KBM-7 (cell line): ENCODE measurements at regions not wholly inside any gene's neighbourhood (a gene's known extent, or its start where the extent isn't known, plus 50 kb on each side); places are given as distances from the start of the nearest gene placed in this dataset.
"Not testable (repeated sequence)": the region's sequence is repeated elsewhere in the genome, so short reads cannot be mapped to it uniquely, and the experiment has no call there.

Experiments used
- DNase-seq: peaks from one replicate; pipeline ENCODE4 v3.0.0-alpha.2; 2015
- in situ Hi-C: fragments of 300-500 bp; cut with MboI; formaldehyde crosslinking; loops from 2 replicates; pipeline ENCODE4 v1.14.3; 2020; ENCODE audit warnings: low sequenced_read_pairs, low pct_unique_long_range_greater_than_20kb, mixed read lengths

- in situ Hi-C loops = no loop called here
- DNase-seq = peak; percentile 28
Measured at GRCh38 chrX:142804085-142804484, 221.6 kb upstream of the SPANXN4 start.

DNA sequence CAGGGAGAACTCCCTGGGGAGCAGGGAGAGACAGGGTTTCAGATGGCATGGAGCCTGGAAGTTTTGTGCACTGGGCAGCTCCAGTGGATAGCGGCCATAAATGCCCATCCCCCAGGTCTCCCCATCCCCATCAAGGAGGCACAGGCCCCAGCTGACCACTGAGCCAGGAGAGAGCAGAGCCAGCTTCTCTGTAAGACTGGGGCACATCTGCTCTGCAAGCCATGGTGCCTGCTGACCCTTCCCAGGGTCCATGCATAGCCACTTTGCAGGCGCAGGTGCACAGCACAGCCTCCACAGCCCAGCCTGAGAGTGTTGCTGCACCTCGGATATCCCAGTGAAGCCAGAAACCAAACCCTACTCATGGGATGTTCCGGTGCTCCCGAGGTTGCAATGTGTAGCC lies 206.3 kb upstream of the SPANXN4 start:
- in situ Hi-C loops = no loop called here
- DNase-seq = no peak

- DNase-seq = no peak
- in situ Hi-C loops = no loop called here
Measured at GRCh38 chrX:142828129-142828528, 197.6 kb upstream of the SPANXN4 start.

GRCh38 chrX:142831961-142832530 lies 193.7 kb upstream of the SPANXN4 start:
- no peak for DNase-seq
- in situ Hi-C loops = no loop called here

DNA sequence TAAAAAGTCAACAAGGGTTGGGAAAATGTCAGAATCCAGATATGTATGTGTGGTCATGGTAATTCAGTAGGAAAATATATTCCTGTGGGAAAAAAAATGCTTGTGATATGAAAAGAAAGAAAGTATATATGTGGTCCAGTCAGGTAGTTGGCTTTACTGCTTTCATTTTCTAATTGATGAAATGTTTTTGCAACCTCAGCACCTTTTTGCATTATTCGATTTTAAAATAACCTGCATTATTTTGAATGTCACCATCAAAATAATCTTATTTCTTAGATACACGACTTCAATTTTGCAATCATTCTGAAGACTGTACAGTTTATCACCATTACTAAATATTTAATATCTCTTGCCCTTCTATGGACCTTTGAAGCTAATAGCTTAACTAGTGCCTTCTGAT lies 170.8 kb upstream of the SPANXN4 start:
- in situ Hi-C loops = no loop called here
- DNase-seq = no peak

DNA sequence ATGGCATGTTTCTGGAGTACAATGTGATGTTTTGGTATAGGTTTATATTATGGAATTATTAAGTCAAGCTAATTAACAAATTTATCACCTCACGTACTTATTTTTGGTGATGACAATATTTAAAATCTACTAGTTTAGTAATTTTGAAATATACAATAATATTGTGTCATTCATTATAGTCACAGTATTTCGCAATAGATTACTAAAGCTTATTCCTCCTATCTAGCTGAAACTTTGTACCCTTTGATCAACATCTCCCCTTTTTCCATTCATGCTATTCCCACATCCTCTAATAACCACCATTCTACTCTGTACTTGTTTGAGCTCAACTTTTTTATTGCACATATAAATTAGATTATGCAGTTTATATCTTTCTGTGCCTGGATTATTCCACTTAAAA lies 164.8 kb upstream of the SPANXN4 start:
- in situ Hi-C loops = no loop called here
- DNase-seq = no peak

DNA sequence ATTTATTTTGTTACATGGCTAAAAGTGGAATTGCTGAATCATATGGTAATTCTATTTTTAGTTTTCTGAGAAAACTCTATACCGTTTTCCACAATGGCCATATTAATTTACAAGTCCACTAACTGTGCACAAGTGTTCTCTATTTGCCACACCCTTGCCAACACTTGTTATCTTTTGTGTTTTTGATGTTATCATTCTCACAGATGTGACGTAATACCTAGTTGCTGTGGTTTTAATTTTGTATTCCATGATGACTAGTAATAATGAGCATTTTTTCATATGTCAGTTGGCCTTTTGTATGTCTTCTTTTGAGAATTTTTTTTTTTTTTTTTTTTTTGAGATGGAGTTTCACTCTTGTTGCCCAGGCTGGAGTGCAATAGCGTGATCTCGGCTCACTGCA lies 164.2 kb upstream of the SPANXN4 start:
- no peak for DNase-seq
- in situ Hi-C loops = no loop called here

DNA sequence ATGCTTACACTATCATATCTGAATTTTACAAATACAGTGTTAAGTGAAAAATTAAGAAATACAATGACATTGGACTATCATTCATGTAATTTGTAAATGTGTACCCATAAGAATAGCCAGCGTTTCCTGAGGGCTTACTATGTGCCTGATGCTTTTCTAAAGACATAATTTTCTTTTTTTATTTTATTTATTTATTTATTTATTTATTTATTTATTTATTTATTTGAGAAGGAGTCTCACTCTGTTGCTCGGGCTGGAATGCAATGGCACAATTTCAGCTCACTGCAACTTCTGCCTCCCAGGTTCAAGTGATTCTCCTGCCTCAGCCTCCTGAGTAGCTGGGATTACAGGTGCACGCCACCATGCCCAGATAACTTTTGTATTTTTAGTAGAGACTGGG lies 159.5 kb upstream of the SPANXN4 start:
- DNase-seq, in situ Hi-C loops: not testable (repeated sequence)

DNA sequence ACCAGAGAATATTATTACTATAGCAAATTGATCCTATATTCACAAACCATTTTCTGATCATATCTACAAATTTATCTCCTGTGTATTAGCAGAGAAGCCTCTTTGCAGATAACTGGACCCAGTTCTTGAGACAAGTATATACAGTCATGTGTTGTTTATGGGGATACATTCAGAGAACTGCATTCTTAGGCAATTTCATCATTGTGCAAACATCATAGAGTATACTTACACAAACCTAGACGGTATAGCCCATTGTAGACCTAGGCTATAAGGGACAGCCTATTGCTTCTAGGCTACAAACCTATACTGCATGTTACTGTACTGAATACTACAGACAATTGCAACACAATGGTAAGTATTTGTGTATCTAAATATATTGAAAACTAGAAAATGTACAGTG lies 152.5 kb upstream of the SPANXN4 start:
- no peak for DNase-seq
- in situ Hi-C loops = no loop called here

GRCh38 chrX:142884881-142885280 lies 140.8 kb upstream of the SPANXN4 start:
- in situ Hi-C loops = no loop called here
- no peak for DNase-seq

DNA sequence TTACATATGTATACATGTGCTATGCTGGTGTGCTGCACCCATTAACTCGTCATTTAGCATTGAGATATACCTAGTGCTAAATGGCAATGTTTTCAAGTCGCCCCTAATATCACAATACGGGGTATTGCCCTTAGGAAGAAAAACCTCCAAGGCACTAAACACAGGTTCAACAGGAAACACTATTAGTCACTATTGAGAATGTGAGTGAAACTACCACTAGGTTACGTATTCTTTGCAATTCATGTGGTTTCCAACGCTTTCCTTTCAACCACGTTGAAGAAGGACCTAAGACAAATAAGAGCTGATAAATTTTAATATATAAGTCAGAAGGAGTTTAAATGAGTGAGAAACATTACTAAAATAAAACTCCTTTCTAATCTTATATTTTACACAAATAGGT lies 134.7 kb upstream of the SPANXN4 start:
- in situ Hi-C loops = no loop called here
- no peak for DNase-seq

DNA sequence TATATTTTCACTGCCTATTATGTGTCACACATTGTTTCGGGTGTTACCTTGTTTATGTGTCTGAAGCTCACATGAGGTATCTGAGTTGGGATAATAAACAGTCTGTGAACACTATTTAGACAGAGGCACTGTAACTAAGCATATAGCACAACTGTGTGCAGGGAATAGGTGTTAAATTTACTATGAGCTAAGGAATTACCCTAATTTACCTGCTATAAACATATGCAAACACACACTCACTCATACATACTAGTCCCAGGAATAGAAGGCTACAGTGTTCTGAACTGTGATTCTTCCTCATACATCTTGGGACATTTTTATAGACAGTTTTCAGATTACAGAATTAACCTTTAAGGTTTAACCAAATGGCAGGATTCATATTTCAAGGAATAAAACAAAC lies 127.6 kb upstream of the SPANXN4 start:
- in situ Hi-C loops = no loop called here
- no peak for DNase-seq

DNA sequence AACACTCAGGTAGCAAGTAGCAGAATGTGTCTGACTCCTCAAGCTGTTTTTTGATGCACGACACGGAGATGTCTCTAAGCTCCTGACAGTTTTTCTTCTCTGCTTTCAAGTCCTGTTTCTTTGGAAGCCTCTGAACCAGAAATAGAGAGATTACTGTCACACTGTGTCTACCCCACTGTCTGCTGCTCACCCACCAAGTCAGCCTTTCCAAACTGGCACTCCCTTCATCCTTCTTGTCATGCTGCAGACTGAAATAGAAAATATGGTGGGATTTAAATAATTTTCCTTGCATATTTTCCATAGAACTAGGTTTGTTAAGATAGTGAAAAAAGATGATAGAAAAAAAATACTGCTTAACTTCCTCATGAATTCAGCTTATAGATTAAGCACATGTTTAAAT lies 102.5 kb upstream of the SPANXN4 start:
- in situ Hi-C loops = no loop called here

DNA sequence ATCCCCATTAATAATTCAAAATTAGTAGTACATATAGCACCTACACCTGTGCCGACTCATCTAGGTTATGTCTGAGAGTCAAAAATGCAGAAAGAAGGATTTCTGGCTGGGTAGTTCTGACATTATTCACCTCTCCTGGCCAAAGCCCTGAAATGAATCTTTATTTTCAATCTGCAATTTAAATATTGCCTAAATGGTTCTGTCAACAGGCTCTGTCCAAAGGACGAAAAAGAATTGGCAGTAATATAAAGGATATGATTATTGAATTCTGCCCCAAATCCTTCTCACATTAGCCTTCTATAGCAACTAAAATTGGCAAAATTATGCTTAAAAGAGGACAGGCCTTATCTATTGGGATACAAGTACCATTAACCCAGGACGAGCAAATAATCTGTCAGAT lies 86.9 kb upstream of the SPANXN4 start:
- no peak for DNase-seq
- in situ Hi-C loops = no loop called here

More for the DNA sequence above, 102.5 kb upstream of the SPANXN4 start:
- no peak for DNase-seq

DNA sequence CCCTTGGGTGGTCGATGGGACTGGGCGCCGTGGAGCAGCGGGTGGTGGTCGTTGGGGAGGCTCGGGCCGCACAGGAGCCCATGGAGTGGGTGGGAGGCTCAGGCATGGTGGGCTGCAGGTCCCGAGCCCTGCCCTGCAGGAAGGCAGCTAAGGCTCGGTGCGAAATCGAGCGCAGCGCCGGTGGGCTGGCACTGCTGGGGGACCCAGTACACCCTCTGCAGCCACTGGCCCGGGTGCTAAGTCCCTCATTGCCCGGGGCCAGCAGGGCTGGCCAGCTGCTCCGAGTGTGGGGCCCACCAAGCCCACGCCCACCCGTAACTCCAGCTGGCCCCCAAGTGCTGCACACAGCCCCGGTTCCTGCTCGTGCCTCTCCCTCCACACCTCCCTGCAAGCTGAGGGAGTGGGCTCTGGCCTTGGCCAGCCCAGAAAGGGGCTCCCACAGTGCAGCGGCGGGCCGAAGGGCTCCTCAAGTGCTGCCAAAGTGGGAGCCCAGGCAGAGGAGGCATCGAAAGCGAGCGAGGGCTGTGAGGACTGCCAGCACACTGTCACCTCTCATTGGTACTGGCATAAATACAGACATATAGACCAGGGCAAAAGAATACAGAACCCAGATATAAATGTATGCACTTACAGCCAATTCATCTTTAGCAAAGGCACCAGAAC lies 53.5 kb upstream of the SPANXN4 start:
- in situ Hi-C loops, DNase-seq: not testable (repeated sequence)
